ENCODE measurements at regions not wholly inside any gene's neighbourhood (a gene's known extent, or its start where the extent isn't known, plus 50 kb on each side); places are given as distances from the start of the nearest gene placed in this dataset.
"Not testable (repeated sequence)": the region's sequence is repeated elsewhere in the genome, so short reads cannot be mapped to it uniquely, and the experiment has no call there.

DNA sequence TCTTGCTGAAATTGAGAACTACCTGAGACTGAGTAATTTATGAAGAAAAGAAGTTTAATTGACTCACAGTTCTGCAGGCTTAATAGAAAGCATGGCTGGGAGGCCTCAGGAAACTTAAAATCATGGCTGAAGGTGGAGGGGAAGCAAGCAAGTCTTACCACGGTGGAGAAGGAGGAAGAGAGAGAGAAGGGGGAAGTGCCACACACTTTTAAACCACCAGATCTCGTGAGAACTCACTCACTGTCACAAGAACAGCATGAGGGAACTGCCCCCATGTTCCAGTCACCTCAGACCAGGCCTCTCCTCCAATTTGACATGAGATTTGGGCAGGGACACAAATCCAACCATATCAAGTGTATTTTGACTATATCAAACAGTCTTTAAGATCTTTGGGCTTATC is 668.3 kb downstream of the SLCO4C1 start:
- TF ChIP-seq, protein P1, sequence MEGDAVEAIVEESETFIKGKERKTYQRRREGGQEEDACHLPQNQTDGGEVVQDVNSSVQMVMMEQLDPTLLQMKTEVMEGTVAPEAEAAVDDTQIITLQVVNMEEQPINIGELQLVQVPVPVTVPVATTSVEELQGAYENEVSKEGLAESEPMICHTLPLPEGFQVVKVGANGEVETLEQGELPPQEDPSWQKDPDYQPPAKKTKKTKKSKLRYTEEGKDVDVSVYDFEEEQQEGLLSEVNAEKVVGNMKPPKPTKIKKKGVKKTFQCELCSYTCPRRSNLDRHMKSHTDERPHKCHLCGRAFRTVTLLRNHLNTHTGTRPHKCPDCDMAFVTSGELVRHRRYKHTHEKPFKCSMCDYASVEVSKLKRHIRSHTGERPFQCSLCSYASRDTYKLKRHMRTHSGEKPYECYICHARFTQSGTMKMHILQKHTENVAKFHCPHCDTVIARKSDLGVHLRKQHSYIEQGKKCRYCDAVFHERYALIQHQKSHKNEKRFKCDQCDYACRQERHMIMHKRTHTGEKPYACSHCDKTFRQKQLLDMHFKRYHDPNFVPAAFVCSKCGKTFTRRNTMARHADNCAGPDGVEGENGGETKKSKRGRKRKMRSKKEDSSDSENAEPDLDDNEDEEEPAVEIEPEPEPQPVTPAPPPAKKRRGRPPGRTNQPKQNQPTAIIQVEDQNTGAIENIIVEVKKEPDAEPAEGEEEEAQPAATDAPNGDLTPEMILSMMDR (IDR thresholded peaks at IDR 0.05; ENCODE audit: low read length): not testable (repeated sequence)
- TF ChIP-seq EZH2 (IDR thresholded peaks at IDR 0.05; ENCODE audit: borderline replicate concordance, low read length): not testable (repeated sequence)
